CD14-positive monocyte (primary cell): ENCODE measurements at regions not wholly inside any gene's neighbourhood (a gene's known extent, or its start where the extent isn't known, plus 50 kb on each side); places are given as distances from the start of the nearest gene placed in this dataset.

Experiments used
- DNase-seq, 3 donors: peaks; one replicate each; pipeline ENCODE4 v3.0.0-alpha.2; 2011 to 2022
- H2AFZ ChIP-seq: 2 replicates; pipeline ENCODE4 v1.6.0; 2012; ENCODE audit warnings: mild to moderate bottlenecking, low read depth, low read length, inconsistent platforms; ENCODE audit not compliant: insufficient read depth, poor library complexity, severe bottlenecking
- H3K27ac ChIP-seq, 2 donors: 1 replicate in 1 of 2; 2 replicates in 1 of 2; pipeline ENCODE4 v1.5.1; 2012 to 2013; ENCODE audit warnings: low read length in 2 of 2, control low read depth in 1 of 2, inconsistent platforms in 1 of 2, low read depth in 1 of 2, mild to moderate bottlenecking in 1 of 2
- H3K27me3 ChIP-seq, 2 donors: one replicate each; pipeline versions ENCODE4 v1.6.0 to v1.6.1; 2011 to 2013; ENCODE audit warnings: low read length in 2 of 2; ENCODE audit not compliant: control insufficient read depth in 2 of 2, insufficient read depth in 2 of 2
- H3K36me3 ChIP-seq, 2 donors: replicated peaks in 1 of 2; 1 replicate in 1 of 2; 2 replicates in 1 of 2; pipeline versions ENCODE4 v1.5.1 to v1.6.1; 2012 to 2013; ENCODE audit warnings: low read length in 2 of 2, control low read depth in 1 of 2, inconsistent platforms in 1 of 2, mild to moderate bottlenecking in 1 of 2; ENCODE audit not compliant: insufficient read depth in 2 of 2, control insufficient read depth in 1 of 2
- H3K4me1 ChIP-seq, 2 donors: 1 replicate in 1 of 2; 2 replicates in 1 of 2; pipeline versions ENCODE4 v1.5.1 to v1.6.1; 2012 to 2013; ENCODE audit warnings: low read length in 2 of 2, control low read depth in 1 of 2, inconsistent platforms in 1 of 2, mild to moderate bottlenecking in 1 of 2, moderate library complexity in 1 of 2; ENCODE audit not compliant: insufficient read depth in 2 of 2, control insufficient read depth in 1 of 2
- H3K4me2 ChIP-seq: replicated peaks from 2 replicates; pipeline ENCODE3; 2012; ENCODE audit warnings: low read length, moderate library complexity, mild to moderate bottlenecking; ENCODE audit not compliant: poor library complexity, severe bottlenecking; ENCODE audit errors: extremely low read depth
- H3K4me3 ChIP-seq, 3 experiments: fragments of 200-600 bp in 1 of 3; sonication (generic) in 1 of 3; replicated peaks in 1 of 3; 1 replicate in 2 of 3; 2 replicates in 1 of 3; pipeline ENCODE4 v1.5.1; 2011 to 2013; ENCODE audit warnings: low read length in 3 of 3, mild to moderate bottlenecking in 3 of 3, control low read depth in 2 of 3, low read depth in 2 of 3, inconsistent platforms in 1 of 3, moderate library complexity in 1 of 3
- H3K79me2 ChIP-seq: 2 replicates; pipeline ENCODE4 v1.6.0; 2012; ENCODE audit warnings: mild to moderate bottlenecking, control low read depth, inconsistent platforms, low read length, moderate library complexity; ENCODE audit not compliant: insufficient read depth
- H3K9ac ChIP-seq: 2 replicates; pipeline ENCODE4 v1.6.0; 2017; ENCODE audit warnings: low read length, mild to moderate bottlenecking; ENCODE audit not compliant: insufficient read depth, poor library complexity, severe bottlenecking
- H3K9me3 ChIP-seq, 2 donors: replicated peaks in 1 of 2; 1 replicate in 1 of 2; 2 replicates in 1 of 2; pipeline versions ENCODE4 v1.5.1 to v1.6.1; 2012 to 2013; ENCODE audit warnings: low read length in 2 of 2, control low read depth in 1 of 2; ENCODE audit not compliant: control insufficient read depth in 1 of 2, insufficient read depth in 1 of 2
- H4K20me1 ChIP-seq: 2 replicates; pipeline ENCODE4 v1.6.0; 2012; ENCODE audit warnings: mild to moderate bottlenecking, low read length, control low read depth, moderate library complexity; ENCODE audit not compliant: insufficient read depth
- H3K27ac Mint-ChIP-seq, 7 donors: one replicate each; pipeline ENCODE4 v1.8.0; 2020; ENCODE audit warnings: mild to moderate bottlenecking in 7 of 7, mixed read lengths in 7 of 7, moderate library complexity in 6 of 7, inconsistent platforms in 2 of 7
- H3K27me3 Mint-ChIP-seq, 3 donors: one replicate each; pipeline ENCODE4 v1.8.0; 2021 to 2022; ENCODE audit warnings: low read depth in 3 of 3, mild to moderate bottlenecking in 3 of 3, mixed read lengths in 3 of 3, moderate library complexity in 3 of 3, inconsistent platforms in 1 of 3
- H3K36me3 Mint-ChIP-seq, 2 donors: one replicate each; pipeline ENCODE4 v1.8.0; 2020; ENCODE audit warnings: mixed read lengths in 2 of 2, inconsistent platforms in 1 of 2, mild to moderate bottlenecking in 1 of 2
- H3K4me1 Mint-ChIP-seq: one replicate; pipeline ENCODE4 v1.8.0; 2020; ENCODE audit warnings: mild to moderate bottlenecking, mixed read lengths
- H3K4me3 Mint-ChIP-seq, 2 donors: one replicate each; pipeline ENCODE4 v1.8.0; 2020; ENCODE audit warnings: mild to moderate bottlenecking in 2 of 2, mixed read lengths in 2 of 2, moderate library complexity in 1 of 2
- H3K9me3 Mint-ChIP-seq, 7 donors: one replicate each; pipeline ENCODE4 v1.8.0; 2020 to 2022; ENCODE audit warnings: mixed read lengths in 7 of 7, mild to moderate bottlenecking in 6 of 7, moderate library complexity in 6 of 7, inconsistent platforms in 2 of 7
- CTCF ChIP-seq: fragments of 200-600 bp; IDR thresholded peaks from one replicate; pipeline ENCODE4 v1.8.0; 2022; ENCODE audit warnings: antibody characterized with exemption, mild to moderate bottlenecking
- WGBS: methylation state at CpG from one replicate; pipeline ENCODE4 v1.1.5; 2013; ENCODE audit warnings: missing lambda C conversion rate; ENCODE audit not compliant: insufficient coverage; 5-methylcytosine and 5-hydroxymethylcytosine counted together
- intact Hi-C, 2 donors: fragments of 100-400 bp; cut with micrococcal nuclease; formaldehyde crosslinking; loops; one replicate each; pipeline versions ENCODE4 v1.15.0 to v1.15.1; 2023

DNA sequence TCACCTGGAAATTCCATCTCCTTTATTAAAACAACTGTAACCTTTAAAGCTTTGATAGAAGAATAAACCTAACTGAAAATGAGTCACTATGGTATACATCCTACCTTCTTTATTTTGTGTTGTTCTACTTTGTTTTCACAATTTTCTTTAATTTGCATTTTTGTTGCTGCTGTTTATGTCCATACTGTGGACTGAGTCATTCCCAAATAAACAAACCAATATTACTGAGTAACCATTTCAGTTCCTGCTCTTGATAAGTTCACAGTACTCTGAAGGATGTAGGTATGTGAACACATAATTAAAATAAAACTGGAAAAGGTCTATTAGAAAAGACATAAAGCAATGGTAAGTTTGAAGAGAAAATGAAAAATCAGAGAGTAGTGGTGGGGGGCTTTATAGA lies 528.5 kb upstream of the GOLIM4 start:
- Mint-ChIP-seq H3K4me3 (no peak overlapping the region), H3K4me1 (no peaks in the 10 kb centered on the region), H3K27ac (no peak overlapping the region), H3K27me3 (no peaks in the 10 kb centered on the region), H3K36me3 (no peaks in the 10 kb centered on the region), H3K9me3 (peaks cover 0 to 1% (median 0%) of the 10 kb centered on the region in 7 donors)
- no peaks in the 10 kb centered on the region for H3K9me3 ChIP-seq
- H3K4me1 ChIP-seq = no peaks in the 10 kb centered on the region
- no peak overlapping the region for H3K27ac ChIP-seq
- no peaks in the 10 kb centered on the region for H3K27me3 ChIP-seq
- H4K20me1 ChIP-seq = no peaks in the 10 kb centered on the region
- H3K4me3 ChIP-seq = no peak overlapping the region
- no peaks in the 10 kb centered on the region for H3K79me2 ChIP-seq
- no peak overlapping the region for H3K4me2 ChIP-seq
- H3K9ac ChIP-seq = no peak overlapping the region
- no peak for DNase-seq
- no peak for TF ChIP-seq CTCF
- intact Hi-C loops = no loop called here
- H3K36me3 ChIP-seq = no peaks in the 10 kb centered on the region
- H2AFZ ChIP-seq = no peak overlapping the region

DNA sequence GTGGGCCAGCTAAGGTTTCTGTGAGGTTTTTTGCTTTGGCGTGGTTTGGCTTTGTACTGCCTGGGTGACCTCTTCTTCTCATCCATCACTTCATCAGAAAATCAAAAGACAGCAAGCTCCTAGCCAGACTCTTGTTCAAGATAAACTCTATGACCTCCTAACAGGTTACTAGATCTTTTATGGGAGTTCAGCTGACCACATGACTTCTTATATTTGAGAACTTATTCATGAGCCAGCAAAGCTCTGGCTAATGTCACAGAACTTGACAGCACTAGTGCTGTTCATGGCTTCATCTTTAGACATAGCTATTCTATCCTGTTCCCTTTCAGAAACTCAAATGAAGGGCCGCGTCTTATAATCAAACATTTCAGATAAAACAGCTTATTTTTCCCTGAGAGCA lies 527.1 kb upstream of the GOLIM4 start:
- H4K20me1 ChIP-seq = no peaks in the 10 kb centered on the region

More for the DNA sequence above, 527.1 kb upstream of the GOLIM4 start:
- DNase-seq = no peak
- no peaks in the 10 kb centered on the region for H3K36me3 ChIP-seq
- H3K27ac ChIP-seq = no peak overlapping the region
- no peaks in the 10 kb centered on the region for H3K4me1 ChIP-seq
- WGBS = 100% methylated on average over 2 of the region's 3 CpGs
- H3K9ac ChIP-seq = no peak overlapping the region
- Mint-ChIP-seq H3K27me3 (no peaks in the 10 kb centered on the region), H3K4me1 (no peaks in the 10 kb centered on the region), H3K36me3 (no peaks in the 10 kb centered on the region), H3K9me3 (peaks cover 0 to 1% (median 0%) of the 10 kb centered on the region in 7 donors), H3K4me3 (no peak overlapping the region), H3K27ac (no peak overlapping the region)
- no peaks in the 10 kb centered on the region for H3K27me3 ChIP-seq
- no peaks in the 10 kb centered on the region for H3K9me3 ChIP-seq
- intact Hi-C loops = no loop called here
- TF ChIP-seq CTCF = no peak
- H3K4me2 ChIP-seq = no peak overlapping the region
- H2AFZ ChIP-seq = no peak overlapping the region
- H3K4me3 ChIP-seq = no peak overlapping the region
- H3K79me2 ChIP-seq = no peaks in the 10 kb centered on the region
